Activated T-cell treated with anti-CD3 and anti-CD28 coated beads for 48 hours (primary cell): ENCODE measurements at regions not wholly inside any gene's neighbourhood (a gene's known extent, or its start where the extent isn't known, plus 50 kb on each side); places are given as distances from the start of the nearest gene placed in this dataset.

Experiments used
- DNase-seq: peaks from one replicate; pipeline ENCODE4 v3.0.0-alpha.2; 2020; ENCODE audit warnings: low read depth

- DNase-seq, result no peak
These were observed 128.8 kb upstream of the TRIB2 start for GRCh38 chr2:12587729-12588522.

GRCh38 chr2:12588986-12589385, 127.8 kb upstream of the TRIB2 start:
- no peak for DNase-seq

GRCh38 chr2:12589802-12590320, 126.9 kb upstream of the TRIB2 start:
- no peak for DNase-seq

GRCh38 chr2:12592296-12592695, 124.4 kb upstream of the TRIB2 start:
- no peak for DNase-seq

GRCh38 chr2:12594590-12594989, 122.1 kb upstream of the TRIB2 start:
- DNase-seq, result no peak

GRCh38 chr2:12596771-12597170, 120.0 kb upstream of the TRIB2 start:
- DNase-seq, result no peak

- DNase-seq, result no peak
These were observed 119.1 kb upstream of the TRIB2 start for GRCh38 chr2:12597610-12598009.

- DNase-seq, result no peak
These were observed 114.1 kb upstream of the TRIB2 start for GRCh38 chr2:12602661-12603060.

- no peak for DNase-seq
These were observed 112.9 kb upstream of the TRIB2 start for GRCh38 chr2:12603781-12604295.

GRCh38 chr2:12604341-12604740, 112.4 kb upstream of the TRIB2 start:
- no peak for DNase-seq

- DNase-seq, result no peak
These were observed 111.4 kb upstream of the TRIB2 start for GRCh38 chr2:12605366-12605765.

GRCh38 chr2:12605936-12606335, 110.8 kb upstream of the TRIB2 start:
- no peak for DNase-seq

GRCh38 chr2:12606472-12607000, 110.2 kb upstream of the TRIB2 start:
- no peak for DNase-seq

GRCh38 chr2:12607971-12608370, 108.8 kb upstream of the TRIB2 start:
- no peak for DNase-seq

- DNase-seq, result no peak
These were observed 106.4 kb upstream of the TRIB2 start for GRCh38 chr2:12610314-12610713.

GRCh38 chr2:12612168-12612567, 104.6 kb upstream of the TRIB2 start:
- DNase-seq, result no peak

- DNase-seq, result no peak
These were observed 104.1 kb upstream of the TRIB2 start for GRCh38 chr2:12612671-12613070.

- DNase-seq, result no peak
These were observed 103.5 kb upstream of the TRIB2 start for GRCh38 chr2:12613137-12613835.

GRCh38 chr2:12615509-12615908, 101.2 kb upstream of the TRIB2 start:
- DNase-seq, result no peak

- no peak for DNase-seq
These were observed 100.1 kb upstream of the TRIB2 start for GRCh38 chr2:12616456-12617156.

- no peak for DNase-seq
These were observed 99.4 kb upstream of the TRIB2 start for GRCh38 chr2:12617366-12617765.

- no peak for DNase-seq
These were observed 98.9 kb upstream of the TRIB2 start for GRCh38 chr2:12617853-12618252.
